GM21526 (cell line): ENCODE measurements at regions not wholly inside any gene's neighbourhood (a gene's known extent, or its start where the extent isn't known, plus 50 kb on each side); places are given as distances from the start of the nearest gene placed in this dataset.

Experiments used
- ATAC-seq: cut with Tn5 transposase; IDR thresholded peaks from one replicate; pipeline ENCODE4 v1.9.1; 2021; ENCODE audit warnings: moderate library complexity; ENCODE audit not compliant: unreplicated experiment, low FRiP score

DNA sequence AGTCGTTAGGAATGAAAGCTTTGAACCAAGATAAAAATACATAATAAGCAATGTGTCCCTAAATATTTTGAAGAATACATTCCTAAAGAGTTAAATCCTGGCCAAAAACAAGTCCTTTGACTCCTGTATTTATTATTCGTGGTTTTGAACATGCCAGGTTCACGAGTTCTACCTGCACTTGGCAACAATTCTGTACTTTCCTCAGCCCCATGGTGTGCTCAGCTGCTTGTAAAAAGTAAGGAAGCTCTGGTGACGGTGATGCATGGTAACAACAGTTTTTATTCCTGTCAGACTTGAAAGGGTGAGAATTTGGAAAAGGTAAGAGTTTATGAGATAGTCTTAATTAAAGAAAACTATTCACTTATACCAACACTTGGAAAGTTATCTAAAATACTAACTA lies 95.0 kb upstream of the KLF12 start:
- no peak for ATAC-seq

GRCh38 chr13:74227476-74228158 lies 93.4 kb upstream of the KLF12 start:
- ATAC-seq: no peak

DNA sequence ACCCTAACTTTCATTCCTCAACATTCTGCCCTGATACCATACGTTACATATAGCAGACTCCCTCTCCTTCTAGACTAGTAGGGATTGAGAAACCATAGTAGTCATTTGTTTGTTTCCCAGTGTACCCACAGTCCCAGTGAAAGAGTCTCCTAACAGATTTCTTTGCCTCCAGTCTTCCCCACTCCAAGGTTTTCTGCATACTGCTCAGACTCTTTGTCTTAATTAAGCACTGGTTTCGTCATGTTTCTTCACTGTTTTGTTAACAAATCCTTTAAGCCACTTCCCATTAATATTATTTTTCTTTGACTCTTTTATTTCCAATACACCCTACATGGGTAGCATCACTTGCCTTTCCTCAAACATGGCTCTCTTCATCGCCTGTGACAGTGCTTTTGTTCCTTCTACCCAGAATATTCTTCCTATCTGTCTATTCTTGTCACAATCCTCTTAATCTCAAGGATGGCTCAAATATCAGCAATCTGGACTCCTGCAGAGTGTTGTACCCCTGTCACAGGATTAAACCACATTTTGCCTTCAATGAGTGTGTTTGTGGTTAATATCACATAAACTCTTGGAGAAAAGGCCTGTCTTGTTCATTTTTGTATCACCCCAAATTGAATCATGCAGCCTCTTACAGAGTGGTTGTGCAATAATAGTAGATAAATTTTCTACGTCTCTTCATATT lies 92.7 kb upstream of the KLF12 start:
- ATAC-seq: no peak

- no peak for ATAC-seq
Observed at GRCh38 chr13:74221752-74222151, 87.5 kb upstream of the KLF12 start.

- no peak for ATAC-seq
Observed at GRCh38 chr13:74219566-74219965, 85.4 kb upstream of the KLF12 start.

GRCh38 chr13:74218291-74218690 lies 84.1 kb upstream of the KLF12 start:
- no peak for ATAC-seq

GRCh38 chr13:74217811-74218210 lies 83.6 kb upstream of the KLF12 start:
- ATAC-seq: no peak

DNA sequence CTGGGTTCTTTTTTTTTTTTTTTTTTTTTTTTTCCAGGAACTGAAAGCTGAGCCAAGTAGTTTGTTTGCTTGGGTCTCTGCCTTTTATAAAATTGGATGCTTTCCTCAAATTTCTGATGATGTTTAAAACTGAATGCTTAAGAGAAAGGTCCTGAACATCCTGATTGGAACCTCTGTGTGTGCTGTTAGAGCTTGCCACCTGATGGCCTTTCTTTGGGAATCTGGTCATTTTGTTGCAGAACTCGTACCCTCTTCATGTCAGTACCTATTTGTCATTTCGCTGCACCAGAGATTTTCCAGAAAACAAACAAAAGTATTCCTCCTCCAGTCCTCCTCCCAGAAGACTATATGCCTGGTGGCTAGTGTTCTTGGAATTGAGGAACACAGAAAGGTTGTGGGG lies 81.2 kb upstream of the KLF12 start:
- ATAC-seq: no peak

DNA sequence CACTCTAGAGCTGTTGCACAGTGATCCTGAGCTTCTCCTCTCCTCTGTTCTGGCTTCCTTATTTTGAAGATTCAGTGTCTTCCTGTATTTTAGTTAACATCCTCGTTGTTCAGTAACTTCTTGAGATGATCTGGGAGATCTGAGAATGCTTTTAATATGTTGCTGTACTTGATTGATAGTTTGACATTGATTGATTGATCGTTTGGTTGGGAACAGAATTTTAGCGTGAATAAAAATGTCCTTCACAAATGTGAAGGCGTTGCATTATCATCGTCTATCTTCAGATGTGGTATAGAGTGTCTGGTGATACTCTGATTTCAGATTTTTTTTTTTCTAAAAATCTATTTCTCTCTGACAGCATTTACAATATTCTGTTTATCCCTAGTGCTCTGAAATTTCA lies 80.1 kb upstream of the KLF12 start:
- ATAC-seq: no peak

GRCh38 chr13:74210693-74211393 lies 76.6 kb upstream of the KLF12 start:
- no peak for ATAC-seq

DNA sequence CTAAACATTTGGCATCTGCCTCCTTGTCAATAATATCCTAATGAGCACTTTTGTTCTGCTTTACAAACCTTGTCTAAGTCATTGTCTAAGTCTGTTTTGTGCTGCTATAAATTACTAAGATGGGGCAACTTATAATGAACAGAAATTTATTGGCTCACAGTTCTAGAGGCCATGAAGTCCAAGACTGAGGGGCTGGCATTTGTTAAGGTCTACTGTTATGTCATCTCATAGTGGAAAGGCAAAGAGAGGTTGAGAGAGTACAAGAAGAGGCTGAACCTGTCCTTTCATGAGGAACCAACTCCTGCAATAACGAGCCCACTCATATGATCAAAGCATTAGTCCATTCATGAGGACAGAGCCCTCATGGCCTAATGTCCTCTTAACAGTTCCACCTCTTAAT lies 72.7 kb upstream of the KLF12 start:
- ATAC-seq: no peak

DNA sequence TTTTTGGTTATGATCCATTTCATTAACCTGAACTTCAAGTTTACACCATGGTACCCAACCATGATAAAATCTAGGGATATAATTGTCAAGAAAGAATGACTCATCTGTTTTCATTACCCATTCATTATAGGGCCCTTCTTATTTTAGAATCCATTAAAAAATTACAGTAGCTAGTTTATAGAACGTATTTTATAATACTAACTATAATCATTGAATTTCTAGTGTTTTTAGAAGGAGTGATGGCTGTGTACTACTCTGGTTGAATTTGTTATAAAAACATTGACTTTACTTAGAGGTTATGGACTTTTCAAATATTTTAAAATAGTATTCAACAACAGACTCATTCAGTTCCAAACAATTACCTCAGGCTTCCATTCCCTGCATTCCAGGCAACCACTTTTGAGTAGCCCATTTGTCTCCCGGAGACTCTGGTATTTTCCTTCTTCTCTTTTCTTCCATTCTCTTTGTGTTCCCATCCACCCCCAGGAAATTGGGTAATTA lies 71.9 kb upstream of the KLF12 start:
- ATAC-seq: no peak

GRCh38 chr13:74205313-74205690 lies 71.1 kb upstream of the KLF12 start:
- ATAC-seq: no peak

DNA sequence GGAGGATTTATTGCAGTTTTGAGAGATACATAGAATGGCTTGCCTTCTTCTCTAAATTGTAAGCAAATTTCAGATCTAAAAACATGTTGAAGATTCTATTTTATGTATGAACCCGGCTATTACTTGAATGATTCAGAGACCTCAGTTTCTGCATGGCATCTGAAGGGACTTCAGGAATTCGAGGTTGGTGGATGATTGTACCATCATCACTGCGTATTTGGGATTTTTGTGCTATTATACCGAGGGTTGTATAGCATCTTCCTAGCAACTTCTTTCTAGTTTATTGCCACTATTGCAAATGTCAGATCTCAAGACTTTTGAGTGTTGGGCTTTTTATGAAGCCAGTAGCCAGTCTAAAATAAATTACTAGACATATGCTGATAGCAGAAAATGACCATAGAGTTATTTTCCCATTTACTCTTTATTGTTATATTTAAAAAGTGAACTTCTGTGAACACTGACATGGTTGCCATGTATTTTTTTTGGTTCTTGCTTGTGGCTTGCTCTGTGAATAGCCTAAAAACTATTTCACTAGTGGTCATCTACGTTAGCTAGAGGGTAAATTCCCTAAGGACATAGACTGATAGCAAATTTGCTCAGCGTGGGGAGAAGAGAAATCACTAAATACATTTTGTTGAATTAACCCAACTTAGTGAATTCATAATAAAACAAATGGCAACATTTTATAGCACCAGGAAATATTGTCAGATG lies 70.6 kb upstream of the KLF12 start:
- ATAC-seq: no peak

GRCh38 chr13:74203576-74203975 lies 69.4 kb upstream of the KLF12 start:
- ATAC-seq: no peak

- no peak for ATAC-seq
Observed at GRCh38 chr13:74202129-74202813, 68.1 kb upstream of the KLF12 start.

GRCh38 chr13:74201530-74201929 lies 67.3 kb upstream of the KLF12 start:
- no peak for ATAC-seq

- no peak for ATAC-seq
Observed at GRCh38 chr13:74200081-74200480, 65.9 kb upstream of the KLF12 start.

DNA sequence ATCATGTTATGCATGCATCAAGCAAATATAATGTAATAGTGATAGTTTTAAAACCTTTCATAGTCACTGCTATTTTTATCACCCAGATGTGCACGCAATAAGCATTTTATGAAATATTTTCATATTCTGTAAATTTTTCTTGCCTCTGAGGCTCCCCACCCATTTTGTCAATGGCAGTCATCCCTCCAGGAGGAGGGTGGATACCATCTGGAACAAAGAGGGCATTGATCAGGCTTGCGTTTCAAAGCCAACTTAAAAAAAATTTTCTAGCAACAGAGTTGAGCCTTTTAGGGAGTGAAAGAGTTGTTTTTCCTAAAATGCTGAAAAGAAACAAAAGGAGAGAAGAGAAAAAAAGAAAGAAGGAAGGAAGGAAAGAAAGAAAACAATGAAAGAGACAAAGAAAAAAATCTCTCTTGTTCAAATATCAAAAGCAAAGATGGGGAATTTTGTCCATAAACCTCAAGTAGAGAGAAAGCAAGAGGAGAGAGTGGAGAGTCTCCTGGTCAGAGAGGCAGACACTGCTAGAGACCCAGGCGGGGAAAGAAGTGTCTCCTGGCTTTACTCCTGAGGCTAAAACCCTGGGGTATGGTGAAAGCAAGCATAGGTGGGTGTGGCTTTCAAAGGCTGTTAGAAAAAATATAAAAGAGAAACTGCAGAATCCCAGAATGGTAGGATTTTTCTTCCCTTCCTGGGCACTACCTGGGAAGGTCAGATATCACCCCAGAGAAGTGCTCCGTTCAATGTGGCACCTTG lies 63.6 kb upstream of the KLF12 start:
- ATAC-seq: no peak

GRCh38 chr13:74194846-74195245 lies 60.6 kb upstream of the KLF12 start:
- ATAC-seq: no peak
